K562 (cell line): ENCODE measurements at regions not wholly inside any gene's neighbourhood (a gene's known extent, or its start where the extent isn't known, plus 50 kb on each side); places are given as distances from the start of the nearest gene placed in this dataset.

Experiments
- ATAC-seq: fragments of 200-7000 bp; cut with Tn5 transposase; 3 replicates; pipeline ENCODE4 v1.9.1; 2020; ENCODE audit warnings: moderate library complexity
- BruUV-seq: library from RNA; stranded (reverse); fragments of 400-500 nt; replicated peaks from 2 replicates; lab custom pipeline; 2021; lab: Mats Ljungman, UMichigan
- CTCF ChIA-PET: fragments of 300-600 bp; formaldehyde crosslinking; extraction: SDS; loops from one replicate; lab custom pipeline; 2021; ENCODE audit warnings: low intra/inter-chr PET ratio; lab: Yijun Ruan, JAX
- POLR2A ChIA-PET: fragments of 300-600, 350-650 bp; sonication (Branson Sonifier 250); formaldehyde crosslinking; extraction: SDS; loops from one replicate; lab custom pipeline; 2021; ENCODE audit warnings: antibody characterized with exemption, inconsistent platforms; lab: Yijun Ruan, JAX
- DNase-seq, 4 experiments: peaks; one replicate each; pipeline versions ENCODE4 v3.0.0 to v3.0.0-alpha.2; 2011 to 2018; ENCODE audit warnings: low spot score in 3 of 4, mixed read lengths in 3 of 4; ENCODE audit errors: extremely low read depth in 1 of 4
- FAIRE-seq: peaks from 2 replicates; lab custom pipeline; 2011; peaks lifted over from hg19 to GRCh38; lab: Jason Lieb, UNC
- H2AFZ ChIP-seq: 2 replicates; pipeline ENCODE4 v1.6.0; 2011; ENCODE audit warnings: low read depth, low read length, control low read depth, inconsistent platforms
- H3K27ac ChIP-seq: fragments of 200-600 bp; 3 replicates; pipeline ENCODE4 v1.8.0; 2011; ENCODE audit warnings: low read depth, mild to moderate bottlenecking, control low read depth, inconsistent platforms, low read length, moderate library complexity, mixed read lengths; ENCODE audit errors: extremely low read depth
- H3K27me3 ChIP-seq, 2 experiments: fragments of 300-600 bp in 1 of 2; 2 replicates in 1 of 2; 3 replicates in 1 of 2; pipeline versions ENCODE4 v1.6.0 to v1.8.0; 2011; ENCODE audit warnings: inconsistent platforms in 2 of 2, low read length in 2 of 2, mild to moderate bottlenecking in 1 of 2, mixed read lengths in 1 of 2, moderate library complexity in 1 of 2; ENCODE audit not compliant: control insufficient read depth in 2 of 2, insufficient read depth in 2 of 2
- H3K36me3 ChIP-seq: fragments of 300-600 bp; 3 replicates; pipeline ENCODE4 v1.8.0; 2011; ENCODE audit warnings: mild to moderate bottlenecking, low read length, inconsistent platforms; ENCODE audit not compliant: control insufficient read depth, insufficient read depth
- H3K4me1 ChIP-seq, 2 experiments: fragments of 200-600 bp in 1 of 2; replicated peaks in 1 of 2; 2 replicates in 1 of 2; 3 replicates in 1 of 2; pipeline versions ENCODE4 v1.5.1 to v1.8.0; 2011; ENCODE audit warnings: inconsistent platforms in 2 of 2, low read length in 2 of 2, mild to moderate bottlenecking in 1 of 2, mixed read lengths in 1 of 2, moderate library complexity in 1 of 2; ENCODE audit not compliant: control insufficient read depth in 2 of 2, insufficient read depth in 2 of 2
- H3K4me2 ChIP-seq: 2 replicates; pipeline ENCODE4 v1.6.1; 2011; ENCODE audit warnings: low read length, control low read depth, inconsistent platforms, mixed read lengths; ENCODE audit not compliant: insufficient read depth
- H3K4me3 ChIP-seq: fragments of 200-600 bp; sonication (generic), shearing (Covaris generic); 2 replicates; pipeline ENCODE4 v1.5.1; 2016; ENCODE audit warnings: control low read depth, inconsistent platforms
- H3K79me2 ChIP-seq: fragments of 200-600 bp; 3 replicates; pipeline ENCODE4 v1.8.0; 2011; ENCODE audit warnings: low read length, inconsistent platforms; ENCODE audit not compliant: control insufficient read depth, insufficient read depth
- H3K9ac ChIP-seq, 2 experiments: 2 replicates each; pipeline versions ENCODE4 v1.6.0 to v1.6.1; 2011; ENCODE audit warnings: low read depth in 2 of 2, low read length in 2 of 2, control low read depth in 1 of 2, inconsistent platforms in 1 of 2, mild to moderate bottlenecking in 1 of 2, mixed read lengths in 1 of 2; ENCODE audit not compliant: insufficient read depth in 1 of 2
- H3K9me1 ChIP-seq: one replicate; pipeline ENCODE4 v1.6.0; 2011; ENCODE audit warnings: inconsistent platforms, mild to moderate bottlenecking, low read length, moderate library complexity; ENCODE audit not compliant: control insufficient read depth, insufficient read depth
- H3K9me3 ChIP-seq: replicated peaks from 2 replicates; pipeline ENCODE4 v1.5.1; 2011; ENCODE audit warnings: low read depth, low read length, inconsistent platforms; ENCODE audit not compliant: control insufficient read depth, insufficient read depth
- H4K20me1 ChIP-seq: replicated peaks from 2 replicates; pipeline ENCODE4 v1.6.1; 2011; ENCODE audit warnings: low read length, inconsistent platforms, mixed read lengths; ENCODE audit not compliant: control insufficient read depth, insufficient read depth
- ARNT ChIP-seq, 2 experiments: fragments of 450-650 bp; IDR thresholded peaks; 2 replicates each; pipeline ENCODE4 v1.6.1; 2016; ENCODE audit warnings: mild to moderate bottlenecking in 1 of 2
- CEBPG ChIP-seq, 3 experiments: fragments of 200-800 bp in 1 of 3; sonication (Bioruptor generic) in 1 of 3; sonication (generic) in 1 of 3; formaldehyde crosslinking in 1 of 3; IDR thresholded peaks in 2 of 3; conservative IDR thresholded peaks in 1 of 3; 2 replicates each; pipeline versions ENCODE4 v1.6.1 to v1.8.0; 2016 to 2022; ENCODE audit warnings: missing compliant biosample characterization in 2 of 3, missing genetic modification characterization in 2 of 3, mild to moderate bottlenecking in 1 of 3, missing genetic modification reagents in 1 of 3
- CREBBP ChIP-seq: IDR thresholded peaks from one replicate; pipeline ENCODE4 v1.6.1; 2012; ENCODE audit warnings: low read depth, mild to moderate bottlenecking, control low read depth, inconsistent platforms, low read length
- IRF2 ChIP-seq: sonication (generic); formaldehyde crosslinking; IDR thresholded peaks from 2 replicates; pipeline ENCODE4 v1.8.1; 2022; ENCODE audit warnings: mild to moderate bottlenecking, missing genetic modification reagents
- KAT8 ChIP-seq: fragments of 450-650 bp; IDR thresholded peaks from 2 replicates; pipeline ENCODE4 v1.6.1; 2016; ENCODE audit warnings: low read depth, mild to moderate bottlenecking
- SREBF1 ChIP-seq: fragments of 150-350 bp; IDR thresholded peaks from 2 replicates; pipeline ENCODE4 v1.6.1; 2014; ENCODE audit warnings: antibody characterized with exemption, low read depth, low read length, borderline replicate concordance
- XRCC4 ChIP-seq: IDR thresholded peaks from one replicate; pipeline ENCODE4 v1.6.1; 2011; ENCODE audit not compliant: insufficient read depth, insufficient read length; ENCODE audit errors: extremely low read depth
- ZBTB9 ChIP-seq: fragments of 450-650 bp; formaldehyde crosslinking; IDR thresholded peaks from 2 replicates; pipeline ENCODE4 v1.4.0; 2020; ENCODE audit warnings: mild to moderate bottlenecking, moderate library complexity
- ZFX ChIP-seq: sonication (generic); formaldehyde crosslinking; IDR thresholded peaks from 2 replicates; pipeline ENCODE4 v1.8.0; 2022; ENCODE audit warnings: mild to moderate bottlenecking, missing genetic modification reagents, moderate library complexity
- ZNF639 ChIP-seq, 2 experiments: fragments of 200-800 bp in 1 of 2; sonication (Bioruptor generic) in 1 of 2; sonication (generic) in 1 of 2; formaldehyde crosslinking in 1 of 2; IDR thresholded peaks in 1 of 2; conservative IDR thresholded peaks in 1 of 2; 2 replicates each; pipeline versions ENCODE4 v1.5.0 to v1.6.1; 2016 to 2020; ENCODE audit warnings: missing compliant biosample characterization in 1 of 2, missing genetic modification characterization in 1 of 2, missing genetic modification reagents in 1 of 2
- ZNF76 ChIP-seq: fragments of 250-450 bp; sonication (Bioruptor Pico); IDR thresholded peaks from 2 replicates; pipeline ENCODE4 v1.4.0; 2020; ENCODE audit warnings: mild to moderate bottlenecking, moderate library complexity, borderline replicate concordance
- WGBS: fragments of 100-300 bp; shearing (Covaris generic); methylation state at CpG from one replicate; pipeline ENCODE4 v1.1.6; 2016; ENCODE audit warnings: low coverage, mixed read lengths; ENCODE audit not compliant: insufficient coverage; ENCODE audit errors: missing lambda C conversion rate; 5-methylcytosine and 5-hydroxymethylcytosine counted together
- in situ Hi-C: fragments of 300-500 bp; cut with MboI; formaldehyde crosslinking; loops from 4 replicates; pipeline ENCODE4 v1.15.0; 2018; ENCODE audit warnings: inconsistent platforms, mixed read lengths
- intact Hi-C: fragments of 100-400 bp; cut with micrococcal nuclease; formaldehyde crosslinking; loops from 2 replicates; pipeline ENCODE4 v1.14.2; 2022

- Histone ChIP-seq H3K9ac (no peak overlapping the region), H3K9me3 (no peaks in the 10 kb centered on the region), H3K27ac (no peak overlapping the region), H3K4me3 (no peak overlapping the region), H3K4me1 (peaks cover 9 to 33% of the 10 kb centered on the region in 2 experiments; a peak in 4 of 5 replicates), H3K9me1 (no peaks in the 10 kb centered on the region), H3K27me3 (no peaks in the 10 kb centered on the region), H4K20me1 (no peaks in the 10 kb centered on the region), H3K36me3 (no peaks in the 10 kb centered on the region), H3K79me2 (no peaks in the 10 kb centered on the region), H2AFZ (peak overlapping the region; percentile 32; the same call in 1 of the 2 replicates), H3K4me2 (no peak overlapping the region)
- no peak for TF ChIP-seq SREBF1
- no peak for TF ChIP-seq CEBPG (CRISPR knock-in tag; IDR thresholded peaks at IDR 0.05)
- TF ChIP-seq CEBPG (tag; conservative IDR thresholded peaks at IDR 0.05 in 1 of 2, IDR thresholded peaks at IDR 0.05 in 1 of 2) = no peak
- no TSS peak for BruUV-seq
- intact Hi-C loops = no loop called here
- no peak for ATAC-seq
- POLR2A ChIA-PET = interaction anchor here (0.7 to 1.6 kb wide), 5 partner anchors 10 to 34 kb away, joined by 3 to 4 read pairs (median 4); no protein-coding TSS in a partner anchor
- 42% methylated on average over 3 of the region's 3 CpGs for WGBS
- in situ Hi-C loops = no loop called here
- no peak for FAIRE-seq
- CTCF ChIA-PET = no interaction called here
- no peak for DNase-seq
These were observed 87.0 kb upstream of the RUNX1 start for GRCh38 chr21:35136106-35136505.

- FAIRE-seq (no peak), ATAC-seq (no peak), DNase-seq (no peak)
- Histone ChIP-seq H3K36me3 (no peaks in the 10 kb centered on the region), H3K4me2 (no peak overlapping the region), H3K9me3 (no peaks in the 10 kb centered on the region), H4K20me1 (no peaks in the 10 kb centered on the region), H3K27ac (no peak overlapping the region), H3K4me3 (no peak overlapping the region), H3K9me1 (no peaks in the 10 kb centered on the region), H3K79me2 (no peaks in the 10 kb centered on the region), H3K9ac (no peak overlapping the region), H3K4me1 (peaks cover 9 to 33% of the 10 kb centered on the region in 2 experiments; a peak in 4 of 5 replicates), H2AFZ (no peak overlapping the region), H3K27me3 (no peaks in the 10 kb centered on the region)
- POLR2A ChIA-PET = interaction anchor here (1.5 kb wide), 1 partner anchor 24 kb away, joined by 4 read pairs; no protein-coding TSS in a partner anchor
- CTCF ChIA-PET = no interaction called here
- in situ Hi-C loops (no loop called here), intact Hi-C loops (no loop called here)
- BruUV-seq = no TSS peak
- 72% methylated on average over 7 of the region's 7 CpGs for WGBS
- TF ChIP-seq ZFX (CRISPR knock-in tag) (no peak), ZBTB9 (CRISPR knock-in tag) (no peak), ARNT (IDR thresholded peaks at IDR 0.05) (no peak), CREBBP (no peak), IRF2 (CRISPR knock-in tag) (no peak), XRCC4 (no peak), ZNF76 (no peak), ZNF639 (CRISPR knock-in tag; conservative IDR thresholded peaks at IDR 0.05 in 1 of 2, IDR thresholded peaks at IDR 0.05 in 1 of 2) (no peak), KAT8 (no peak)
These were observed 86.4 kb upstream of the RUNX1 start for GRCh38 chr21:35135481-35135880.
